CD4-positive, CD25-positive, alpha-beta regulatory T cell (primary cell): ENCODE measurements at regions not wholly inside any gene's neighbourhood (a gene's known extent, or its start where the extent isn't known, plus 50 kb on each side); places are given as distances from the start of the nearest gene placed in this dataset.
A peak's percentile ranks its signal among the peaks of the same experiment; 100 is the strongest.

Source experiments
- ATAC-seq, 2 donors: fragments of 150-1000 bp; cut with Tn5 transposase; one replicate each; pipeline ENCODE4 v1.10.0; 2021; ENCODE audit warnings: low read depth in 2 of 2, moderate number of reproducible peaks in 2 of 2, moderate library complexity in 1 of 2
- DNase-seq, 3 donors: peaks; one replicate each; pipeline versions ENCODE4 v3.0.0 to v3.0.0-alpha.2; 2012 to 2022; ENCODE audit warnings: mixed read lengths in 1 of 3
- H3K27ac ChIP-seq: one replicate; pipeline ENCODE4 v1.7.0; 2013; ENCODE audit warnings: mild to moderate bottlenecking, low read length; ENCODE audit not compliant: insufficient read depth, poor library complexity, severe bottlenecking
- H3K27me3 ChIP-seq: one replicate; pipeline ENCODE4 v1.7.0; 2013; ENCODE audit warnings: low read length; ENCODE audit not compliant: control insufficient read depth, insufficient read depth
- H3K36me3 ChIP-seq: one replicate; pipeline ENCODE4 v1.7.0; 2013; ENCODE audit warnings: mild to moderate bottlenecking, low read length, moderate library complexity; ENCODE audit not compliant: control insufficient read depth, insufficient read depth
- H3K4me1 ChIP-seq: 2 replicates; pipeline ENCODE4 v1.7.0; 2013; ENCODE audit warnings: mild to moderate bottlenecking, low read length; ENCODE audit not compliant: insufficient read depth, control insufficient read depth, poor library complexity, severe bottlenecking
- H3K4me3 ChIP-seq: one replicate; pipeline ENCODE4 v1.7.0; 2013; ENCODE audit warnings: low read depth, mild to moderate bottlenecking, low read length, moderate library complexity
- H3K9me3 ChIP-seq, 2 experiments: 1 replicate in 1 of 2; 2 replicates in 1 of 2; pipeline ENCODE4 v1.7.0; 2013; ENCODE audit warnings: low read length in 2 of 2, mild to moderate bottlenecking in 1 of 2, moderate library complexity in 1 of 2; ENCODE audit not compliant: control insufficient read depth in 2 of 2
- H3K27ac Mint-ChIP-seq, 3 donors: one replicate each; pipeline ENCODE4 v1.8.0; 2020 to 2022; ENCODE audit warnings: mild to moderate bottlenecking in 3 of 3, mixed read lengths in 3 of 3, moderate library complexity in 2 of 3
- H3K27me3 Mint-ChIP-seq: one replicate; pipeline ENCODE4 v1.8.0; 2022; ENCODE audit warnings: mild to moderate bottlenecking, mixed read lengths
- H3K36me3 Mint-ChIP-seq: one replicate; pipeline ENCODE4 v1.8.0; 2020; ENCODE audit warnings: mixed read lengths
- H3K4me1 Mint-ChIP-seq, 4 donors: one replicate each; pipeline ENCODE4 v1.8.0; 2020 to 2022; ENCODE audit warnings: mixed read lengths in 4 of 4, mild to moderate bottlenecking in 1 of 4
- H3K4me3 Mint-ChIP-seq, 4 donors: one replicate each; pipeline ENCODE4 v1.8.0; 2020 to 2022; ENCODE audit warnings: mild to moderate bottlenecking in 4 of 4, mixed read lengths in 4 of 4, moderate library complexity in 3 of 4
- H3K9me3 Mint-ChIP-seq, 7 donors: one replicate each; pipeline ENCODE4 v1.8.0; 2020 to 2022; ENCODE audit warnings: mixed read lengths in 7 of 7, mild to moderate bottlenecking in 3 of 7, moderate library complexity in 2 of 7

GRCh38 chr16:86013867-86014266 is 114.9 kb downstream of the IRF8 start:
- H3K4me3 ChIP-seq, result no peak overlapping the region
- Mint-ChIP-seq H3K4me1 (no peaks in the 10 kb centered on the region), H3K9me3 (peaks cover 0 to 4% (median 0%) of the 10 kb centered on the region in 7 donors), H3K36me3 (no peaks in the 10 kb centered on the region), H3K4me3 (no peak overlapping the region), H3K27ac (no peak overlapping the region), H3K27me3 (peaks cover 14% of the 10 kb centered on the region)
- ATAC-seq (no peak), DNase-seq (no peak)
- H3K9me3 ChIP-seq, result no peaks in the 10 kb centered on the region
- H3K36me3 ChIP-seq, result no peaks in the 10 kb centered on the region
- peaks cover 3% of the 10 kb centered on the region for H3K27me3 ChIP-seq
- H3K4me1 ChIP-seq, result no peaks in the 10 kb centered on the region
- H3K27ac ChIP-seq, result no peak overlapping the region

GRCh38 chr16:86015606-86016005 is 116.6 kb downstream of the IRF8 start:
- no peaks in the 10 kb centered on the region for H3K4me1 ChIP-seq
- ATAC-seq, result no peak
- no peak for DNase-seq
- H3K27ac ChIP-seq, result no peak overlapping the region
- H3K4me3 ChIP-seq, result no peak overlapping the region
- no peaks in the 10 kb centered on the region for H3K27me3 ChIP-seq
- H3K27ac Mint-ChIP-seq, result no peak overlapping the region
- peaks cover 0 to 10% (median 2%) of the 10 kb centered on the region in 7 donors for H3K9me3 Mint-ChIP-seq
- no peaks in the 10 kb centered on the region for H3K36me3 Mint-ChIP-seq
- peaks cover 8% of the 10 kb centered on the region for H3K27me3 Mint-ChIP-seq
- H3K4me1 Mint-ChIP-seq, result no peaks in the 10 kb centered on the region
- H3K36me3 ChIP-seq, result no peaks in the 10 kb centered on the region
- H3K4me3 Mint-ChIP-seq, result no peak overlapping the region
- H3K9me3 ChIP-seq, result peaks cover 7 to 11% of the 10 kb centered on the region in 2 experiments

DNA sequence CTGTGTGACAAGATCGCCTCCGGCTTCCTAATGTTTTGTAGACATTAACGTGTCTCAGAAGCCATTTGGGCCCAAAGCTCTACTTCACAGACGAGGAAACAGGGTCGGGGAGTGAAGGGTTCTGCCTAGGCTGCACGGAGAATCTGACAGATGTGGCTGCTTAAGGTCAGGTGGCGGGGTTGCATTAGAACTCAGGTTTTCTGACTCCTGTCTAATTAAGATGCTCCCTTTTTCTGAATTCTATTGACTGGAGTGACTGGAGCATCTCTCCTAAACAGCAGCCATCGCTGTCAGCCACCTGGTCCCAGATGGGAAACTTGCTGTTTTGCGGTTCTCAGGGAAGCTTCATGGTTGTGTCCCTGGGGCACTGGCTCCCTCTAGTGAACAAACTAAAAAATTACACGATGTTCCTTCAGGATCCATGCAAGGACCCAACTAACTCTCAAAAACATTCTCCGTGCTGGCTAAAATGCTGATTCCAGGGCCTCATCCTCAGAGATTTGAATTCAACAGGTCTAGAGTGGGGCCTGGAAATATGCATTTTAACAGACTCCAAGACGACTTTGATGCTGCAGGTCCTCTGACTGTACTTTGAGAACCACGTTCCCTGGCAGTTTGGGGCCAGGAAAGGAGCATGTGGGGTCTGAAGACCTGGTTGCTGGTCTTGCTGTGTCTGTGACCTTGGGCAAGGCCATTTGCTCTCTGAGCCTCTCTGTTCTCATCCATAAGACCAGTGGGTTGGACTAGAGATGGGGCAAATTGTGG is 117.4 kb downstream of the IRF8 start:
- no peaks in the 10 kb centered on the region for H3K4me1 ChIP-seq
- peaks cover 0 to 10% (median 2%) of the 10 kb centered on the region in 7 donors for H3K9me3 Mint-ChIP-seq
- H3K27ac Mint-ChIP-seq, result no peak overlapping the region
- ATAC-seq, result no peak
- no peak overlapping the region for H3K27ac ChIP-seq
- H3K4me3 Mint-ChIP-seq, result no peak overlapping the region
- H3K4me3 ChIP-seq, result no peak overlapping the region
- H3K27me3 Mint-ChIP-seq, result peaks cover 12% of the 10 kb centered on the region
- no peaks in the 10 kb centered on the region for H3K36me3 ChIP-seq
- DNase-seq, result peak in 2 of 3 donors; percentile 32 to 48
- no peaks in the 10 kb centered on the region for H3K4me1 Mint-ChIP-seq
- H3K9me3 ChIP-seq, result peaks cover 7 to 11% of the 10 kb centered on the region in 2 experiments
- no peaks in the 10 kb centered on the region for H3K36me3 Mint-ChIP-seq
- no peaks in the 10 kb centered on the region for H3K27me3 ChIP-seq

GRCh38 chr16:86018071-86018470 is 119.1 kb downstream of the IRF8 start:
- H3K36me3 Mint-ChIP-seq, result no peaks in the 10 kb centered on the region
- no peak overlapping the region for H3K4me3 Mint-ChIP-seq
- DNase-seq, result no peak
- no peaks in the 10 kb centered on the region for H3K4me1 Mint-ChIP-seq
- Histone ChIP-seq H3K36me3 (no peaks in the 10 kb centered on the region), H3K9me3 (peaks cover 7 to 11% of the 10 kb centered on the region in 2 experiments), H3K27ac (no peak overlapping the region), H3K4me3 (no peak overlapping the region), H3K4me1 (no peaks in the 10 kb centered on the region), H3K27me3 (no peaks in the 10 kb centered on the region)
- no peak overlapping the region for H3K27ac Mint-ChIP-seq
- no peak for ATAC-seq
- peaks cover 12% of the 10 kb centered on the region for H3K27me3 Mint-ChIP-seq
- peaks cover 0 to 10% (median 2%) of the 10 kb centered on the region in 7 donors for H3K9me3 Mint-ChIP-seq

GRCh38 chr16:86018487-86018886 is 119.5 kb downstream of the IRF8 start:
- H3K27me3 ChIP-seq, result no peaks in the 10 kb centered on the region
- no peak for DNase-seq
- H3K4me1 ChIP-seq, result no peaks in the 10 kb centered on the region
- no peaks in the 10 kb centered on the region for H3K4me1 Mint-ChIP-seq
- no peak overlapping the region for H3K4me3 ChIP-seq
- H3K4me3 Mint-ChIP-seq, result no peak overlapping the region
- H3K36me3 Mint-ChIP-seq, result no peaks in the 10 kb centered on the region
- peaks cover 12% of the 10 kb centered on the region for H3K27me3 Mint-ChIP-seq
- ATAC-seq, result no peak
- H3K27ac Mint-ChIP-seq, result no peak overlapping the region
- H3K9me3 ChIP-seq, result peaks cover 7 to 11% of the 10 kb centered on the region in 2 experiments
- H3K9me3 Mint-ChIP-seq, result peaks cover 0 to 11% (median 2%) of the 10 kb centered on the region in 7 donors
- H3K36me3 ChIP-seq, result no peaks in the 10 kb centered on the region
- no peak overlapping the region for H3K27ac ChIP-seq

- DNase-seq (no peak), ATAC-seq (no peak)
- Mint-ChIP-seq H3K4me3 (no peak overlapping the region), H3K9me3 (peaks cover 0 to 14% (median 2%) of the 10 kb centered on the region in 7 donors), H3K27ac (peak overlapping the region in 1 of 3 donors; percentile 11), H3K4me1 (no peaks in the 10 kb centered on the region), H3K27me3 (peaks cover 12% of the 10 kb centered on the region), H3K36me3 (no peaks in the 10 kb centered on the region)
- no peaks in the 10 kb centered on the region for H3K36me3 ChIP-seq
- peaks cover 7 to 11% of the 10 kb centered on the region in 2 experiments for H3K9me3 ChIP-seq
- H3K4me3 ChIP-seq, result no peak overlapping the region
- no peaks in the 10 kb centered on the region for H3K27me3 ChIP-seq
- H3K4me1 ChIP-seq, result no peaks in the 10 kb centered on the region
- no peak overlapping the region for H3K27ac ChIP-seq
Measured at GRCh38 chr16:86018941-86019340, 120.0 kb downstream of the IRF8 start.

DNA sequence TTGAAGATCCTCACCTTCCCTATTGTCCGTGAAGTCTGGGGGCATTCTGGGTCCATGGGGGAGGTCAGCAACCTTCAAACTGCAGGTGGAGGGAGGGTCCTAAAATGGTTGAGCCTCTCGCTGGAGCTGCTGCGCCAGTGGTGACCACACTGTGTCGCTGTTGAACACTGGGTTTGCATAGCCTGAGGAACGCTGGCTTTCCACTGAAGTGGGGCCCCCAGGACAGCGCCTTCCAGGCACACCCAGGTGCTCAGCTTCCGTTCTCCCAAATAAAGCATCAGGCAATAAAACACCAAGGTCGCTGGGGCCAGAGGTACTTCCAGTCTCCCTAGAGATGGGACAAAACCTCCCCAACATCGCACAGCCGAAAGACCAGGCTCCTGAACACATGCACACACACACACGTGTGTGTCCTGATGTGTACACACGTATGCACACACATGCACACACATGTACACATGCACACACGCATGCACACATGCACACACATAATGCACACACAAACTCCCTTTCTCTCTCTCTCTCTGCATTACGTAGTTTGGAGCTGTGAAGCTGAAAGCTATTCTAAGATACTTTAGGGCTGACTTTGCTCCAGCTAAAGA is 120.6 kb downstream of the IRF8 start:
- no peaks in the 10 kb centered on the region for H3K27me3 ChIP-seq
- H3K9me3 ChIP-seq, result peaks cover 10 to 13% of the 10 kb centered on the region in 2 experiments
- Mint-ChIP-seq H3K27me3 (peaks cover 12% of the 10 kb centered on the region), H3K36me3 (no peaks in the 10 kb centered on the region), H3K9me3 (peaks cover 0 to 18% (median 2%) of the 10 kb centered on the region in 7 donors), H3K4me1 (no peaks in the 10 kb centered on the region), H3K4me3 (no peak overlapping the region), H3K27ac (no peak overlapping the region)
- no peak overlapping the region for H3K4me3 ChIP-seq
- H3K4me1 ChIP-seq, result no peaks in the 10 kb centered on the region
- H3K27ac ChIP-seq, result no peak overlapping the region
- ATAC-seq (no peak), DNase-seq (no peak)
- no peaks in the 10 kb centered on the region for H3K36me3 ChIP-seq
